Ishikawa (cell line): ENCODE measurements at regions not wholly inside any gene's neighbourhood (a gene's known extent, or its start where the extent isn't known, plus 50 kb on each side); places are given as distances from the start of the nearest gene placed in this dataset.

Experiments used
- CREB1 ChIP-seq: IDR thresholded peaks from 2 replicates; pipeline ENCODE4 v1.6.1; 2012; ENCODE audit warnings: low read depth
- EP300 ChIP-seq: IDR thresholded peaks from 2 replicates; pipeline ENCODE4 v1.6.1; 2012; ENCODE audit warnings: borderline replicate concordance
- FOXM1 ChIP-seq: IDR thresholded peaks from 2 replicates; pipeline ENCODE4 v1.6.1; 2012; ENCODE audit warnings: low read depth, borderline replicate concordance
- RAD21 ChIP-seq: IDR thresholded peaks from 2 replicates; pipeline ENCODE4 v1.6.1; 2012; ENCODE audit warnings: low read depth
- TCF12 ChIP-seq: IDR thresholded peaks from 2 replicates; pipeline ENCODE4 v1.6.1; 2012; ENCODE audit warnings: low read depth
- ZBTB7A ChIP-seq: IDR thresholded peaks from 2 replicates; pipeline ENCODE4 v1.6.1; 2012; ENCODE audit warnings: low read depth
- TF ChIP-seq, protein P1 (sequence below): IDR thresholded peaks from 2 replicates; pipeline ENCODE4 v1.6.1; 2012; ENCODE audit warnings: low read depth, mild to moderate bottlenecking
- TF ChIP-seq, protein P2 (sequence below): IDR thresholded peaks from 2 replicates; pipeline ENCODE4 v1.6.1; 2012

DNA sequence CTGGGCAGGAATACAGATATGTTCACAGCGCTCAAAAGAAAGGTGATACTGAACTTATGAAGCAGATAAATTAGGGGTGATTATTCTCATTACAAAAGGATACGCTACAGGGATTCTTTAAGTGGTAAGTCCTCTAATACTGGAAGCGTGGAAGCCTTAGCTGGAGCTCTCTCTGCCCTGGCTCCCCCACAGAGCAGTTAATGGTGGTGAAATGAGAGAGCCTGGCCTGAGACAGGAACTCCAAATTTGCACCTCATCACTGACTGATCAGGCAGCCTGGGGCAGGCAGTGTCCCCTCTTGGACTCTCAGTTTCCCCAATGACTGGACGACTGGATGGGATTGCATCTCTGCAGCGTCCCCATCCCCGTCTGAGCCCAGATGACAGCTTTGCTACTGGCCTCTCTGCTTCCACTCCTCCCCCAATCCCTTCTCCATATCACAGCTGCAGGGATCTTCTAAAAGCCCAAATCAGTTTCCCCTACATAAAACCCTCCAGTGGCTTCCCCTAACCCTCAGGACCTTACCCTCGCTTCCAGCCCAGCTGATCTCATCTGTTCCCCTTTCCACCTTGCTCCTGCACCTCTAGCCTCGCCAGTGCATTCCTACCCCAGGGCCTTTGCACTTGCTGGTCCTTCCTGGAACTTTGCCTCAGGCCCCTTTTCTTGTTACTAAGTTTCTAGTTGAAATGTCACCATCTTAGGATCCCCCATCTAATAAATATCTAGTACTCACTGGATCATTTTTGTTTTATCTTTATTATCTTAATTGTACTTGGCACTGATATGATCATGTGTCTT is 171.7 kb upstream of the LHX5 start:
- TF ChIP-seq FOXM1: no peak
- TF ChIP-seq, protein P1, sequence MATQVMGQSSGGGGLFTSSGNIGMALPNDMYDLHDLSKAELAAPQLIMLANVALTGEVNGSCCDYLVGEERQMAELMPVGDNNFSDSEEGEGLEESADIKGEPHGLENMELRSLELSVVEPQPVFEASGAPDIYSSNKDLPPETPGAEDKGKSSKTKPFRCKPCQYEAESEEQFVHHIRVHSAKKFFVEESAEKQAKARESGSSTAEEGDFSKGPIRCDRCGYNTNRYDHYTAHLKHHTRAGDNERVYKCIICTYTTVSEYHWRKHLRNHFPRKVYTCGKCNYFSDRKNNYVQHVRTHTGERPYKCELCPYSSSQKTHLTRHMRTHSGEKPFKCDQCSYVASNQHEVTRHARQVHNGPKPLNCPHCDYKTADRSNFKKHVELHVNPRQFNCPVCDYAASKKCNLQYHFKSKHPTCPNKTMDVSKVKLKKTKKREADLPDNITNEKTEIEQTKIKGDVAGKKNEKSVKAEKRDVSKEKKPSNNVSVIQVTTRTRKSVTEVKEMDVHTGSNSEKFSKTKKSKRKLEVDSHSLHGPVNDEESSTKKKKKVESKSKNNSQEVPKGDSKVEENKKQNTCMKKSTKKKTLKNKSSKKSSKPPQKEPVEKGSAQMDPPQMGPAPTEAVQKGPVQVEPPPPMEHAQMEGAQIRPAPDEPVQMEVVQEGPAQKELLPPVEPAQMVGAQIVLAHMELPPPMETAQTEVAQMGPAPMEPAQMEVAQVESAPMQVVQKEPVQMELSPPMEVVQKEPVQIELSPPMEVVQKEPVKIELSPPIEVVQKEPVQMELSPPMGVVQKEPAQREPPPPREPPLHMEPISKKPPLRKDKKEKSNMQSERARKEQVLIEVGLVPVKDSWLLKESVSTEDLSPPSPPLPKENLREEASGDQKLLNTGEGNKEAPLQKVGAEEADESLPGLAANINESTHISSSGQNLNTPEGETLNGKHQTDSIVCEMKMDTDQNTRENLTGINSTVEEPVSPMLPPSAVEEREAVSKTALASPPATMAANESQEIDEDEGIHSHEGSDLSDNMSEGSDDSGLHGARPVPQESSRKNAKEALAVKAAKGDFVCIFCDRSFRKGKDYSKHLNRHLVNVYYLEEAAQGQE: no peak
- TF ChIP-seq EP300: no peak
- TF ChIP-seq RAD21: no peak
- TF ChIP-seq, protein P2, sequence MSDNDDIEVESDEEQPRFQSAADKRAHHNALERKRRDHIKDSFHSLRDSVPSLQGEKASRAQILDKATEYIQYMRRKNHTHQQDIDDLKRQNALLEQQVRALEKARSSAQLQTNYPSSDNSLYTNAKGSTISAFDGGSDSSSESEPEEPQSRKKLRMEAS: no peak
- no peak for TF ChIP-seq CREB1
- no peak for TF ChIP-seq TCF12
- no peak for TF ChIP-seq ZBTB7A
